Pancreas (tissue), 10 donors: ENCODE measurements at regions not wholly inside any gene's neighbourhood (a gene's known extent, or its start where the extent isn't known, plus 50 kb on each side); places are given as distances from the start of the nearest gene placed in this dataset.

Experiments used
- ATAC-seq, 4 donors: fragments of 200-7000 bp; cut with Tn5 transposase; one replicate each; pipeline versions ENCODE4 v1.8.0 to v1.9.1; 2020; ENCODE audit warnings: mild to moderate bottlenecking in 4 of 4, moderate library complexity in 4 of 4
- DNase-seq, 6 donors: peaks; one replicate each; pipeline ENCODE4 v3.0.0-alpha.2; 2020
- FAIRE-seq: peaks from 2 replicates; lab custom pipeline; 2012; peaks lifted over from hg19 to GRCh38; lab: Jason Lieb, UNC
- H3K27ac ChIP-seq, 4 donors: fragments of 200-600 bp; sonication (generic); 1 replicate in 3 of 4; 2 replicates in 1 of 4; pipeline versions ENCODE4 v1.5.0 to v1.8.0; 2020
- H3K27me3 ChIP-seq, 4 donors: fragments of 200-600 bp; one replicate each; pipeline ENCODE4 v1.8.0; 2021
- H3K36me3 ChIP-seq, 3 donors: fragments of 200-600 bp; sonication (generic) in 1 of 3; one replicate each; pipeline versions ENCODE4 v1.5.0 to v1.8.0; 2020 to 2021
- H3K4me1 ChIP-seq, 3 donors: fragments of 200-600 bp; one replicate each; pipeline ENCODE4 v1.8.0; 2021
- H3K4me3 ChIP-seq, 4 donors: fragments of 200-600 bp; sonication (generic) in 2 of 4; one replicate each; pipeline versions ENCODE4 v1.5.0 to v1.8.0; 2020 to 2021
- H3K9me3 ChIP-seq, 4 donors: fragments of 200-600 bp; one replicate each; pipeline ENCODE4 v1.8.0; 2021
- CTCF ChIP-seq, 4 donors: fragments of 200-600 bp; sonication (generic) in 3 of 4; IDR thresholded peaks; one replicate each; pipeline versions ENCODE4 v1.5.0 to v1.8.0; 2021; ENCODE audit warnings: antibody characterized with exemption in 4 of 4
- WGBS, 2 donors: extraction: QIAGEN DNeasy Blood & Tissue Kit; methylation state at CpG; one replicate each; pipeline ENCODE4 v1.1.7; 2013; 5-methylcytosine and 5-hydroxymethylcytosine counted together
- intact Hi-C, 3 donors: fragments of 100-400 bp; cut with DNase I; formaldehyde crosslinking; loops; one replicate each; pipeline versions ENCODE4 v1.11.1 to v1.14.2; 2022
- donor health status: healthy with polysubstance abuse.
- donor health status: DM: no; HTN: no; CAD: no; lungs with moderate emphysema.
- donor health status: DM: no; HTN: no; CAD: no.
- donor health status: control.
- donor health status: control.
- donor health status: Bipolar disorder and iron deficiency.
- donor health status: DM: yes; HTN: yes; CAD: no.
- donor health status: DM: no; HTN: no; CAD: no.
- donor health status: DM: no; HTN: no; CAD: no.
- donor health status: DM: yes; HTN: yes; CAD: no.

GRCh38 chr2:56613254-56613653 lies 429.5 kb downstream of the CCDC85A start:
- no peaks in the 10 kb centered on the region for H3K9me3 ChIP-seq
- no peak for TF ChIP-seq CTCF (IDR thresholded peaks at IDR 0.05)
- ATAC-seq (no peak), DNase-seq (no peak), FAIRE-seq (no peak)
- intact Hi-C loops: no loop called here
- 39 to 45% methylated on average over 1 of the region's 1 CpG for WGBS, 2 donors
- no peaks in the 10 kb centered on the region for H3K27me3 ChIP-seq
- no peak overlapping the region for H3K4me3 ChIP-seq
- no peaks in the 10 kb centered on the region for H3K36me3 ChIP-seq
- H3K27ac ChIP-seq: no peak overlapping the region
- no peaks in the 10 kb centered on the region for H3K4me1 ChIP-seq

GRCh38 chr2:56613920-56614319 lies 430.1 kb downstream of the CCDC85A start:
- Histone ChIP-seq H3K4me3 (no peak overlapping the region), H3K9me3 (no peaks in the 10 kb centered on the region), H3K4me1 (no peaks in the 10 kb centered on the region), H3K27ac (no peak overlapping the region), H3K36me3 (no peaks in the 10 kb centered on the region), H3K27me3 (no peaks in the 10 kb centered on the region)
- ATAC-seq (no peak), FAIRE-seq (no peak), DNase-seq (no peak)
- TF ChIP-seq CTCF (IDR thresholded peaks at IDR 0.05): no peak
- 85 to 100% methylated on average over 1 of the region's 1 CpG for WGBS, 2 donors
- intact Hi-C loops: no loop called here

- intact Hi-C loops: no loop called here
- 42 to 57% methylated on average over 3 of the region's 3 CpGs for WGBS, 2 donors
- H3K36me3 ChIP-seq: no peaks in the 10 kb centered on the region
- no peak overlapping the region for H3K27ac ChIP-seq
- no peaks in the 10 kb centered on the region for H3K27me3 ChIP-seq
- ATAC-seq: no peak
- H3K4me3 ChIP-seq: no peak overlapping the region
- DNase-seq: no peak
- H3K4me1 ChIP-seq: no peaks in the 10 kb centered on the region
- H3K9me3 ChIP-seq: no peaks in the 10 kb centered on the region
- no peak for TF ChIP-seq CTCF (IDR thresholded peaks at IDR 0.05)
- no peak for FAIRE-seq
Measured at GRCh38 chr2:56615760-56616159, 432.0 kb downstream of the CCDC85A start.

GRCh38 chr2:56624181-56624580 lies 440.4 kb downstream of the CCDC85A start:
- Histone ChIP-seq H3K4me1 (no peaks in the 10 kb centered on the region), H3K4me3 (no peak overlapping the region), H3K36me3 (no peaks in the 10 kb centered on the region), H3K27ac (no peak overlapping the region), H3K27me3 (no peaks in the 10 kb centered on the region), H3K9me3 (no peaks in the 10 kb centered on the region)
- ATAC-seq: no peak
- DNase-seq: no peak
- no peak for FAIRE-seq
- no peak for TF ChIP-seq CTCF (IDR thresholded peaks at IDR 0.05)
- 46 to 60% methylated on average over 1 of the region's 1 CpG for WGBS, 2 donors
- intact Hi-C loops: no loop called here

- no peaks in the 10 kb centered on the region for H3K36me3 ChIP-seq
- no peak overlapping the region for H3K27ac ChIP-seq
- intact Hi-C loops: no loop called here
- no peaks in the 10 kb centered on the region for H3K4me1 ChIP-seq
- no peaks in the 10 kb centered on the region for H3K9me3 ChIP-seq
- no peaks in the 10 kb centered on the region for H3K27me3 ChIP-seq
- no peak for ATAC-seq
- no peak for FAIRE-seq
- 59 to 78% methylated on average over 3 of the region's 3 CpGs for WGBS, 2 donors
- TF ChIP-seq CTCF (IDR thresholded peaks at IDR 0.05): no peak
- no peak overlapping the region for H3K4me3 ChIP-seq
- DNase-seq: no peak
Measured at GRCh38 chr2:56626927-56627326, 443.1 kb downstream of the CCDC85A start.
